Erythroblast (primary cell): ENCODE measurements at regions not wholly inside any gene's neighbourhood (a gene's known extent, or its start where the extent isn't known, plus 50 kb on each side); places are given as distances from the start of the nearest gene placed in this dataset.

ENCODE experiments used
- DNase-seq, 2 experiments: peaks; one replicate each; lab custom pipeline; 2025; lab: John Stamatoyannopoulos, UW
- GATA1 ChIP-seq: IDR thresholded peaks from 2 replicates; pipeline ENCODE4 v1.6.1; 2011; ENCODE audit warnings: low read depth, mild to moderate bottlenecking, control low read depth, low read length, moderate library complexity
- POLR2A ChIP-seq: IDR thresholded peaks from 2 replicates; pipeline ENCODE4 v1.6.1; 2011; ENCODE audit warnings: mild to moderate bottlenecking, low read length

DNA sequence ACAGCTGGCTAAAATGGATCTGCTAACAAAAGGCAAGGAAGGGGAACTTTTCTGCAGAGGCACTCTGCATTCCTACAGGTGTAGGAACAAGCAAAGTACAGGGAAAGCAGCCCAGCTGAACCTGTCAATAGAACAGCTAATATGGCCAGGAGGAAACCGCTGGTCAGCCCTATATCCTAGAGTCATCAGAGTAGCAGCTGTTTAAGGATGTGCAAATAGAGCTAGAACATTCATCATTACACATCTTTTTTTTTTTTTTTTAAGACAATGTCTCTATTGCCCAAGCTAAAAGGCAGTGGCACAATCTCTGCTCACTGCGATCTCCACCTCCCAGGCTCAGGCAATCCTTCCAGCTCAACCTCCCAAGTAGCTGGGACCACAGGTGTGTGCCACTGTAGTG lies 163.0 kb downstream of the BTC start:
- no peak for TF ChIP-seq GATA1
- no peak for TF ChIP-seq POLR2A
- no peak for DNase-seq

DNA sequence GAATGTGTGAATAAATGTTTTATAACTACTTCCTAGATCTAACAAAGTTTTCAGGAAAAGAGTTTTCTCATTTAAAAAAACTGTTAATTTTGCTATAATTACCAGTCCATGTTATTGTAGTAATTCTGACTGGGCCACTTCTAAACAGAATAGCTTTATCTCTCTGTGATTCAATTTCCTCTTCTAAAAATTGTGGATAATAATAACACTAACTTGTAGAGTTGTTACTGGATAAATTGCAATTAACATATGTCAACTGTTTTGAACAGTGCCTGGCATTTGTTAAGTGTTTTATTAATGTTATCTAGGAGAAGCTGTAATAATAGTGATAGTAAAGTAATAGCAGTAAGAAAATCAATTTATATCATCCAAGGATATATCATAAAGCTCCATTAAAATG lies 162.3 kb downstream of the BTC start:
- TF ChIP-seq GATA1 (no peak), POLR2A (no peak)
- no peak for DNase-seq

DNA sequence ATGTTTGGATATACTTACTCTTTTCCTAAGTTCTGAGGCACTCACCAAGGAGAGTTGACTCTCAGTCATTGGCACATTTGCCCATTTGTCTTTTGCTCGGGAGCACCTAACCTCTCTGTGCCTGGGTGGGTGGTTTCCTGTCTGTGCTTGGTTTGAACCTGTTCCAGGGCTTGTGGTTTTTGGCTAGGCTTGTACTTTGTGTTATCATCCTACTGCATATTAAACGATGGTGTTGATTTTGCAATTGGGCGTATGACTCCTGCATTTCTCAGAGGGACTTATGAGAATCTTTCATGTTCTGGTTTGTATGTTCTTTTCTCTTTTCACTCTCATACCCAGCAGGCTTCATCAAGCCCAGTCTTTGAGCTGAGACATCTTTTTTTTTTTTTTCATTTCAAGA lies 161.7 kb downstream of the BTC start:
- TF ChIP-seq POLR2A (peak; percentile 16), GATA1 (no peak)
- peak; percentile 63 to 69 for DNase-seq

DNA sequence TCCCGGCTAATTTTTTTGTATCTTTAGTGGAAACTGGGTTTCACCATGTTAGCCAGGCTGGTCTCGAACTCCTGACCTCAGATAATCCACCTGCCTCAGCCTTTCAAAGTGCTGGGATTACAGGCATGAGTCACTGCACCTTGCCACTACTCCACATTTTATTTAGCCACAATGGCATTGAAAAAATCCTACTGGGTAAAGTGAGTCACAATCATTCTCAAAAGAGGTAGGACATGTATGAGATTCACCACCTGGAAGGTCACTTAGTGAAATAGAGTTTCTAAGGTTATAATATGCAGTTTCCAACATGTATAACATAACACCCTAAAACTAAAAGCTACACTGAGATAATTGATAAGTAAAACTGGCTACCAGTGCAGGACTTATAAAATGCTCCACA lies 159.2 kb downstream of the BTC start:
- no peak for DNase-seq
- TF ChIP-seq GATA1 (no peak), POLR2A (no peak)

DNA sequence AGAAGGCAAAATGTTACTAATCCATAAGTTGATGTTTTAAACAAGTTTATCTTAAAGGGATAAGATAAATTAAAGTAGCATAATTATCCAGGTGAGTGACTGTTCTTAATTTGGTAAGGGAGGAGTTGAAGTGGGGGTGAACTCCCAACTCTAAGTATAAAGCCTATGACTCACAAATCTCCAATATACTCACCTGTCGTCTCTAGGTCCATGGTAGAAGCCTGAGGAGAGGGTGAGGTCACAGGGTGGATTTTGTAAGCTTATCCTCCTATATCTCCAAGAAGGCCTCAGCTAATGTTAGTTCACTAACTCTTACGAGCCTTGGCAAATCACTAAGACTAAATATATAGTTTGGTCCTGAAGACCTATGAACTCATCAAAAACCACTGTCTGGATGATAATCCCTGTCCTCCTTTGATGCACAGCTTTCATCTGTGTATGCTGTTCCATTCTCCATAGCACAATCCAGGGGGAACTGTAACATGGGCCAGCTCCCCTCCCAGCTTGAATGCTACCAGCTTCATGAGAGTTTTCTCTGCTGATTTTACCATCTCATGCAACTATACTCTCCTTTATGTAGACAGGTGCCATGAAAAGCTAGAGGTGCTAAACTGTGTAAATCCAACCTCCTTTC lies 158.7 kb downstream of the BTC start:
- no peak for DNase-seq
- TF ChIP-seq POLR2A: no peak
- TF ChIP-seq GATA1: no peak

DNA sequence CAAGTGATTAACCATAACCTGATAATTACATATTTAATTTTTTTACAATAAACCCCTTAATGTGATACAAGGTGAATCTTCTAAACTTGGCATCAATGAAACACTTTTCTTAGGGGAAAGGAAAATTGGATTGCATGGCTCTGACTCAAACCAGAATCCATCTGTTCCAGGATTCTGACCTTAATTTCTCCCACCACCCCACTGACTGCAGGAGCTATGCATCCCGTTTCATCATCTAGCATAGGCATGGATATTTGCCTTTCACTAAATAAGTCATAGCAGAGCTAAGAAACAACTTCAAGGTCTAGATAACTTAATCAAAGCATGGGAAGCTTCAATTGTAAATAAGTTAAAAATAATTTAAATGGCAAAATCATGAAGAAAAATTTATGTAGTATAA lies 156.3 kb downstream of the BTC start:
- no peak for DNase-seq
- TF ChIP-seq POLR2A: no peak
- no peak for TF ChIP-seq GATA1

DNA sequence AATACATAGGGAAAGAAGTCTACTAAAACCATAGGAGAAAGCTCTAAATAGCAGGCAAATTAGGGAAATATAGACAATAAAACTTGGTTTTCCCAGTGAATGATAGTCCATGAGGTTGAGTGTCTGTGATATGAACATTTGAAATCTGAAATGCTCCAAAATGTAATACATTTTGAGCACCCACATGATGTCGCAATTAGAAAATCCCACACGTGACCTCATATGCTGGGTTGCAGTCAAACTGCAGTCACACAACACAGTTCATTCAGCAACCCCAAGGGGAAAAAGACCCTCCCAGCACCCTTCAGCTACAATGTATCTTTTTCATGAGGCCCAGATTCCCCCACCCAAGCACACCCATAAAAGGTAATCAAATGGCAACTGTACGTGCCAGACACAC lies 155.6 kb downstream of the BTC start:
- DNase-seq: no peak
- TF ChIP-seq GATA1 (no peak), POLR2A (no peak)

DNA sequence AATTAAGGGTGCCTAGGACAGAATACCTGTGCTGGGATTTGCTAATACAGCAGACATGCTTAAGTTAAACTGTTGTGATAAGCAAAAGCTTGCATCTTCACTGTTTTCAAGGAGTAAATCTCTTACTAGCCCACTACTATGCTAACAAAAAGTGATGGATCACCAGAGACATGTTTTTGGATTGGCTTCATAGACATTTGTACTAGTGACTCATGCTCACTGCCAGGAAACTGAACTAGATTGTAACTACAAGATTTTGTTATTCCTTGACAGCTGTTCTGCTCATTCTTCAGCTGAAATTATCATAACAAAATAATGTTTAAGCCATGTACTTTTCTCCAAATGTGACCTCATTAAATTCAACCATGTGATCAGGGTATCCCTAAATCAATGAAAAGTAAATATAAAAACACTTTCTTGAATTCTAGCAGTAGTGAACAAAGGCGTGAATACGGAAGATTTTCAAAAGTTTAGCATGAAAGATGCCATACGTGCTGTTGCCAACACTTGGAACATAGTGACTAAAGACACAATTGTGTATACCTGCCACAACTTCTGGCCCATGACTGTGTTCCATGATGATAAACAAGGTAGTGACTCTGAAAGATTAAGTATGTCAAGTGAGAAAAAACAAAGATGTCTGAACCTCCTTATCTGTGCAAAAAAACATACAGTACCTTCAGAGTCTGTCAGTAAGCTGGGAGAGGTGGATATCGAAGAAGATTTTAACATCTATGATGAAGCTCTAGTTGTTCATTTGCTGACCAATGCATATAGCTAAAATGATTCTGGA lies 154.0 kb downstream of the BTC start:
- TF ChIP-seq GATA1 (no peak), POLR2A (no peak)
- DNase-seq: no peak

DNA sequence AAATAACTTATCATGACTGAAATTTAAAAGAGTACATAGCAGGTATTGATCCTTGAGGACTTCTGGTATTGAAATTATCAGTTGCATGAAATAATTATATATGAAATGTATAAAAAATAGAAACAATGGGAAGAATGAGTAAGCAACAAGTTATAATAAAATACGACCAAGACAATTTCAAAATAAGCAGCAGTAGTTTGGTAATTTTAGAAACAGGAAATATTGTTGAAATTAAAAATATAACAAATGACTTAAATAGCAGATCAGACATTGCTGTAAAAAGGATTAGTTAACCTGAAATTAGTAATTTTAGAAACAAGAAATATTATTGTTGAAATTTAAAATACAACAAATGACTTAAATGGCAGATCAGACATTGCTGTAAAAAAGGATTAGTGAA lies 152.3 kb downstream of the BTC start:
- TF ChIP-seq GATA1 (no peak), POLR2A (no peak)
- no peak for DNase-seq

DNA sequence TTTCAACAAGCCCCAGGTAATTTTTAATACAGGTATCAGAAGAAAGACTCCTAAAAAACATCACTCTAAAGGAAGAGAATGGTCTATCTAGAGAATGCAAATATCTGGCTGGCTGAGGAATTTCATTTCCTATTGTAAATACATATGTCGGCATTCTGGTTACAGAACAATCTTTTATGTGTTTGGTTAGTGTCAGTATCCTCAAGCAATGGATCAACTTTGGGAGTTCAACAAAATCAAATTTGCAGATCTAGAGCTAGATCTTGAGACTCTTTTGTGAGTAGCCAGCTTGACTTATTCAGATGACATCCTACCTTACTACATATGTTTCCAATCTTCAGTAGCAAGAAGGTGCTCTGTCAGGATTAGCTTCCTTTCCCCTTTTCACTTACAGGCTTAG lies 145.1 kb downstream of the BTC start:
- DNase-seq: no peak
- TF ChIP-seq GATA1: no peak
- TF ChIP-seq POLR2A: no peak

DNA sequence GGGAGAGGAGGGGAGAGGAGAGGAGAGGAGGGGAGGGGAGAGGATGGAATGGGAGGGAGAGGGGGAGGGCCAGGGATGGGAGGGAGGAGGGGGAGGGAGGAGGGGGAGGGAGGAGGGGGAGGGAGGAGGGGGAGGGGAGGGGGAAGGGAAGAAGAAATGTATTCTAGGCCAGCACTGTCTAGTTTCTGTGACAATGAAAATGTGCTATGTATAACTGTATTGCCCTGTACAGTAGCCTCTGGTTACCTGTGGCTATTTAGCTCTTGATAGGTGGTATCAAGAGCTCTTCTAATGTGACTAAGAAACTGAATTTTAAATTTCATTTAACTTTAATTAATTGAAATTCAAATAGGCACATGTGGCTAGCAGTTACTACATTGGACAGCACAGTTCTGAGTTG lies 143.1 kb downstream of the BTC start:
- TF ChIP-seq GATA1 (no peak), POLR2A (no peak)
- DNase-seq: no peak

DNA sequence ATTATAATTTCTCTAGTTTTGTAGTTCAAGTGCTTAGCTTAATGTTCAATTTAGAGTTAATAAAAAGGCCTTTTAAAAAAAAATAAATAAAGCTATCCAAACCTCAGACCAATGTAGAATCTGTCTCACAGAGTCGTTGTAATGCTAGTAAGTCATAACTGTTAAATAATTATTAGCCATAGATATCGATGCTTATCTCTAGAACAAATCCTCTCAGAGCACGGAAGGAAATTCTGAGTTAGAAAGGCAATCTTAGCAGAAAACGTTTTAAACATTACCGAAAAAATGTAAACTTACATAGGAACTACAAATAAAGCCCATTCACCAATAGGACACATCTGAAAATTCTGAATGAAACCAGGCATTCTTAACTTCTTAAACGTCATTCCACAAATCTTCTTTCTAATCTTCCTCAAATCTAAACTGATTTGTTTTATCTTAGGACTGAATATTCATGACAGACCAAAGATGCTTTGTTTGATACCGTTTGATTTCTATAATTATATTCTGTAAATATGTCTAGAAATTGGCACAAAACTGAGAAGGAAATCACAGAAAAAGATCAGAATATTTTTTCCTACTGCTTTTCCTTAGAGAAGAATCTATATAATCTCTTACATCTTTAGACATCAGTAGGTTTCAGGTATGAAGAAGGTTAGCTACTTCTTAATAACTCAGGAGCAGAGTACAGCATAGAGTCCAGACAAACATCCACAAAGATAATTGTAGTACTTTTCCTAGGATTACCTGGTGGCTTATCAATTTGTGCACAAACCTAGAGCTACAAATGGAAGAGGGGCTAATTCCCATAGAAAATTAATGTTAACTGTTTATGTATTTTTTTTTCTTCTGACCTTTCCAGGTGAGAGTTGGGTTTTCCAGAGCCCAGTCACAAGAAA lies 140.7 kb downstream of the BTC start:
- DNase-seq: no peak
- TF ChIP-seq POLR2A: no peak
- TF ChIP-seq GATA1: no peak

DNA sequence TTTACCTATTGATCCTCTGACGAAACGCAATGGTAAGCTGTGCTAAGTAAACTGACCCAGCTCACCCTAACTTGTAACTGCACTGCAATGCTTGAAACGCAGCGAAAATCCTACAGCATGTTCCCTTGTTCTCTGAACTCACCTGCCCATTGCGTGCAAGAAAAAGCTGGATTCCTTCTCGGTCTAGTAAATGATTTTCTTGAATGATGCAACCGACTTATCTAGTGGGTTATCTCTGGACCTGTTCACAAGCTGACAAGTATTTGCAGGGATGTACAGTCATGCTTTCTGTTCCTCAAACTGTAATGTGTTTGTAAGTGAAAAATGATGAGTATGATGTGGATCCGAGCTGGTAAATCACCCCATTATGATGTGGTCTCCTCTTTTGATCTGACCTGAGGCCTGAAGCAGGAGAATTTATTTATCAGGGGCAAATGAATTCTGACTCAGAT lies 140.1 kb downstream of the BTC start:
- no peak for DNase-seq
- TF ChIP-seq GATA1 (no peak), POLR2A (no peak)

DNA sequence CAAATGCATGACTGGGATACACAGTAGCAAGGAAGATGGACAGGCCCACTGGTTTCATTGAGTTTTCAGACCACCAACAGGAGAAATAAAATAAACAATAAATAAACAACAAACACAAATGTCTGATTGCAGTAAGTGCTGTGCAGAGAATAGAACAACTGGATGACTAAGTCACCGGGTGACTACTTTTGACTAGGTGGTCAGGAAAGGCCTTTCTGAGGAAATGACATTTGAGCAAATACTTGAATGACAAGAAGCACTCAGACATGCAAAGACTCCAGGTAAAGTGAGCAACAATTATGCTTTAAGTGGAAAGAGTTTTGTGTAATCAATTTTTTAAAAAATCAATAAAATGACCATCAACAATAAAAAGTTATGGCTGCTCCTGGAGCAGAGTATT lies 137.7 kb downstream of the BTC start:
- TF ChIP-seq POLR2A (no peak), GATA1 (no peak)
- DNase-seq: no peak
